PC-3 (cell line): ENCODE measurements at regions not wholly inside any gene's neighbourhood (a gene's known extent, or its start where the extent isn't known, plus 50 kb on each side); places are given as distances from the start of the nearest gene placed in this dataset.
"Not testable (repeated sequence)": the region's sequence is repeated elsewhere in the genome, so short reads cannot be mapped to it uniquely, and the experiment has no call there.

ENCODE experiments used
- ATAC-seq: fragments of 200-7000 bp; cut with Tn5 transposase; 2 replicates; pipeline ENCODE4 v1.9.1; 2020; ENCODE audit warnings: mild to moderate bottlenecking, moderate library complexity
- BruUV-seq: library from RNA; stranded (reverse); fragments of 400-500 nt; replicated peaks from 2 replicates; lab custom pipeline; 2021; lab: Mats Ljungman, UMichigan
- CTCF ChIA-PET: fragments of 300-600 bp; sonication (Branson Sonifier 250); formaldehyde crosslinking; loops from one replicate; lab custom pipeline; 2022; ENCODE audit warnings: antibody characterized with exemption; lab: Charles Lee
- POLR2A ChIA-PET: fragments of 300-600 bp; sonication (Branson Sonifier 250); formaldehyde crosslinking; loops from one replicate; lab custom pipeline; 2022; ENCODE audit warnings: antibody characterized with exemption; ENCODE audit not compliant: unreplicated experiment; lab: Charles Lee
- DNase-seq: peaks from one replicate; pipeline ENCODE4 v3.0.0-alpha.2; 2015
- H2AFZ ChIP-seq: fragments of 300-600 bp; sonication (generic); 2 replicates; pipeline ENCODE4 v1.6.0; 2016; ENCODE audit warnings: antibody characterized with exemption, low read length
- H3F3A ChIP-seq: fragments of 300-600 bp; sonication (generic); one replicate; pipeline ENCODE4 v1.6.0; 2017; ENCODE audit warnings: antibody characterized with exemption, low read length, control low read depth, mild to moderate bottlenecking; ENCODE audit not compliant: unreplicated experiment
- H3K27ac ChIP-seq: fragments of 300-600 bp; sonication (generic); 2 replicates; pipeline ENCODE4 v1.5.1; 2016; ENCODE audit warnings: mild to moderate bottlenecking, low read length
- H3K27me3 ChIP-seq: fragments of 300-600 bp; sonication (generic); 2 replicates; pipeline ENCODE4 v1.6.1; 2016; ENCODE audit warnings: low read length, mixed read lengths
- H3K36me3 ChIP-seq: fragments of 300-600 bp; sonication (generic); 2 replicates; pipeline ENCODE4 v1.6.1; 2016; ENCODE audit warnings: low read depth, mixed run types, low read length, mixed read lengths
- H3K4me1 ChIP-seq: fragments of 300-600 bp; sonication (generic); 2 replicates; pipeline ENCODE4 v1.5.1; 2016; ENCODE audit warnings: low read length; ENCODE audit not compliant: insufficient read depth
- H3K4me2 ChIP-seq: fragments of 300-600 bp; sonication (generic); 2 replicates; pipeline ENCODE4 v1.6.0; 2016; ENCODE audit warnings: low read length
- H3K4me3 ChIP-seq: fragments of 300-600 bp; sonication (generic); 2 replicates; pipeline ENCODE4 v1.5.1; 2016; ENCODE audit warnings: mild to moderate bottlenecking, low read length, mixed read lengths
- H3K79me2 ChIP-seq: fragments of 300-600 bp; sonication (generic); 2 replicates; pipeline ENCODE4 v1.6.1; 2017; ENCODE audit warnings: low read length, mixed read lengths
- H3K9ac ChIP-seq: fragments of 300-600 bp; sonication (generic); 2 replicates; pipeline ENCODE4 v1.6.0; 2016; ENCODE audit warnings: mild to moderate bottlenecking, low read length
- H3K9me2 ChIP-seq: fragments of 300-600 bp; sonication (generic); replicated peaks from 2 replicates; pipeline ENCODE4 v1.6.1; 2016; ENCODE audit warnings: mixed run types, low read length, mixed read lengths
- H3K9me3 ChIP-seq: fragments of 300-600 bp; sonication (generic); 2 replicates; pipeline ENCODE4 v1.6.1; 2016; ENCODE audit warnings: low read length, mixed read lengths
- H4K20me1 ChIP-seq: fragments of 300-600 bp; sonication (generic); 2 replicates; pipeline ENCODE4 v1.6.1; 2016; ENCODE audit warnings: low read length, mixed read lengths
- intact Hi-C: fragments of 100-400 bp; cut with micrococcal nuclease; formaldehyde crosslinking; loops from 2 replicates; pipeline ENCODE4 v1.9.0; 2023

- DNase-seq, POLR2A ChIA-PET, H3K79me2 ChIP-seq, intact Hi-C loops, H3K9ac ChIP-seq, H3K27ac ChIP-seq, BruUV-seq, H3K36me3 ChIP-seq, H2AFZ ChIP-seq, H4K20me1 ChIP-seq, ATAC-seq, H3K27me3 ChIP-seq, CTCF ChIA-PET, H3K4me2 ChIP-seq, H3F3A ChIP-seq, H3K4me3 ChIP-seq, H3K9me3 ChIP-seq, H3K4me1 ChIP-seq, H3K9me2 ChIP-seq: not testable (repeated sequence)
Measured at GRCh38 chr10:46845640-46846039, 65.6 kb upstream of the PTPN20 start.

GRCh38 chr10:46860753-46861152 is 50.5 kb upstream of the PTPN20 start:
- H3K27ac ChIP-seq, H3K4me1 ChIP-seq, H3K9me2 ChIP-seq, H2AFZ ChIP-seq, ATAC-seq, H4K20me1 ChIP-seq, H3K36me3 ChIP-seq, H3K27me3 ChIP-seq, H3F3A ChIP-seq, BruUV-seq, DNase-seq, H3K9ac ChIP-seq, H3K79me2 ChIP-seq, H3K9me3 ChIP-seq, CTCF ChIA-PET, POLR2A ChIA-PET, H3K4me3 ChIP-seq, intact Hi-C loops, H3K4me2 ChIP-seq: not testable (repeated sequence)
